Ovary (tissue), 7 donors: ENCODE measurements at regions not wholly inside any gene's neighbourhood (a gene's known extent, or its start where the extent isn't known, plus 50 kb on each side); places are given as distances from the start of the nearest gene placed in this dataset.

Experiments
- DNase-seq, 5 donors: peaks; one replicate each; pipeline ENCODE4 v3.0.0-alpha.2; 2019 to 2020
- H3K27ac ChIP-seq, 2 donors: fragments of 200-600 bp; one replicate each; pipeline versions ENCODE4 v1.5.1 to v1.8.0; 2019 to 2022
- H3K27me3 ChIP-seq: fragments of 200-600 bp; one replicate; pipeline ENCODE4 v1.8.0; 2022
- H3K36me3 ChIP-seq: fragments of 200-600 bp; sonication (generic); one replicate; pipeline ENCODE4 v1.5.1; 2019
- H3K4me1 ChIP-seq: one replicate; pipeline ENCODE4 v1.8.1; 2013; ENCODE audit warnings: mild to moderate bottlenecking, moderate library complexity; ENCODE audit not compliant: insufficient read depth
- H3K4me3 ChIP-seq: fragments of 200-600 bp; sonication (generic); one replicate; pipeline ENCODE4 v1.5.1; 2017
- H3K9me3 ChIP-seq, 2 donors: fragments of 200-600 bp in 1 of 2; sonication (generic) in 1 of 2; one replicate each; pipeline versions ENCODE4 v1.5.1 to v1.8.1; 2013 to 2019; ENCODE audit warnings: mild to moderate bottlenecking in 1 of 2, moderate library complexity in 1 of 2
- EP300 ChIP-seq: sonication (generic); formaldehyde crosslinking; IDR thresholded peaks from one replicate; pipeline ENCODE4 v1.6.1; 2017; ENCODE audit warnings: antibody characterized with exemption
- POLR2A ChIP-seq: fragments of 450-650 bp; IDR thresholded peaks from one replicate; pipeline ENCODE4 v1.6.1; 2017; ENCODE audit warnings: antibody characterized with exemption, mild to moderate bottlenecking, moderate library complexity
- WGBS, 3 donors: extraction: QIAGEN DNeasy Blood & Tissue Kit in 1 of 3; methylation state at CpG; one replicate each; pipeline versions ENCODE4 v1.1.5 to v1.1.7; 2013 to 2017; 5-methylcytosine and 5-hydroxymethylcytosine counted together
- intact Hi-C, 4 donors: fragments of 100-400 bp; cut with DNase I; formaldehyde crosslinking; loops; one replicate each; pipeline versions ENCODE4 v1.11.0 to v1.15.1; 2022 to 2023
- TF ChIP-seq, protein P1 (sequence below), 3 donors: fragments of 450-650 bp in 2 of 3; fragments of 200-600 bp in 1 of 3; IDR thresholded peaks; one replicate each; pipeline versions ENCODE4 v1.5.1 to v1.8.0; 2016 to 2022; ENCODE audit warnings: antibody characterized with exemption in 3 of 3, mild to moderate bottlenecking in 1 of 3
- donor health status: DM: no; HTN: no; CAD: no; lungs with moderate emphysema.
- donor health status: DM: no; HTN: no; CAD: no.
- donor health status: Bipolar disorder and iron deficiency.
- donor health status: DM: no; HTN: no; CAD: no.
- donor health status: DM: yes; HTN: yes; CAD: no.

DNA sequence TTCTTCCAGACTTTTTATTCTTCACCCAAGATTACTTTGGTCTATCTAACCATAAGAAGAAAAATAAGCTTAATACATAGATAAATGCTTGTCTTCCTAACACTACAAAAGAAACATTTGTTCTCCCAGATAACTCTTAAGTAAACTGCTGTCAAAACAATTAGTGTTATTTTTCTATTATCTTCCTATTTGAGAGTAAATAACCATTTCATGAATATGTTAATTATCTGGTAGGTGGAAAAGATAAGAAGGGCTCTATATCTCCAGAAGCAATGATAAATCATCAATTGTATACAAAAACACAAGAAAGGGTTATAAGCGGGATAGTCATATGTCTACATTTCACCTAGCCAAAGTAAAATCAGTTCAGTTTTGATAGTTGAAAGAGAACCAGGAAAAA lies 180.4 kb downstream of the ZIC3 start:
- H3K4me3 ChIP-seq = no peak overlapping the region
- 41 to 60% (median 58%) methylated on average over 1 of the region's 1 CpG for WGBS, 3 donors
- TF ChIP-seq EP300 (no peak), POLR2A (no peak)
- TF ChIP-seq, protein P1, sequence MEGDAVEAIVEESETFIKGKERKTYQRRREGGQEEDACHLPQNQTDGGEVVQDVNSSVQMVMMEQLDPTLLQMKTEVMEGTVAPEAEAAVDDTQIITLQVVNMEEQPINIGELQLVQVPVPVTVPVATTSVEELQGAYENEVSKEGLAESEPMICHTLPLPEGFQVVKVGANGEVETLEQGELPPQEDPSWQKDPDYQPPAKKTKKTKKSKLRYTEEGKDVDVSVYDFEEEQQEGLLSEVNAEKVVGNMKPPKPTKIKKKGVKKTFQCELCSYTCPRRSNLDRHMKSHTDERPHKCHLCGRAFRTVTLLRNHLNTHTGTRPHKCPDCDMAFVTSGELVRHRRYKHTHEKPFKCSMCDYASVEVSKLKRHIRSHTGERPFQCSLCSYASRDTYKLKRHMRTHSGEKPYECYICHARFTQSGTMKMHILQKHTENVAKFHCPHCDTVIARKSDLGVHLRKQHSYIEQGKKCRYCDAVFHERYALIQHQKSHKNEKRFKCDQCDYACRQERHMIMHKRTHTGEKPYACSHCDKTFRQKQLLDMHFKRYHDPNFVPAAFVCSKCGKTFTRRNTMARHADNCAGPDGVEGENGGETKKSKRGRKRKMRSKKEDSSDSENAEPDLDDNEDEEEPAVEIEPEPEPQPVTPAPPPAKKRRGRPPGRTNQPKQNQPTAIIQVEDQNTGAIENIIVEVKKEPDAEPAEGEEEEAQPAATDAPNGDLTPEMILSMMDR (IDR thresholded peaks at IDR 0.05) = no peak
- no peaks in the 10 kb centered on the region for H3K36me3 ChIP-seq
- DNase-seq = no peak
- H3K4me1 ChIP-seq = no peaks in the 10 kb centered on the region
- intact Hi-C loops = no loop called here
- no peak overlapping the region for H3K27ac ChIP-seq
- no peaks in the 10 kb centered on the region for H3K27me3 ChIP-seq
- no peaks in the 10 kb centered on the region for H3K9me3 ChIP-seq

DNA sequence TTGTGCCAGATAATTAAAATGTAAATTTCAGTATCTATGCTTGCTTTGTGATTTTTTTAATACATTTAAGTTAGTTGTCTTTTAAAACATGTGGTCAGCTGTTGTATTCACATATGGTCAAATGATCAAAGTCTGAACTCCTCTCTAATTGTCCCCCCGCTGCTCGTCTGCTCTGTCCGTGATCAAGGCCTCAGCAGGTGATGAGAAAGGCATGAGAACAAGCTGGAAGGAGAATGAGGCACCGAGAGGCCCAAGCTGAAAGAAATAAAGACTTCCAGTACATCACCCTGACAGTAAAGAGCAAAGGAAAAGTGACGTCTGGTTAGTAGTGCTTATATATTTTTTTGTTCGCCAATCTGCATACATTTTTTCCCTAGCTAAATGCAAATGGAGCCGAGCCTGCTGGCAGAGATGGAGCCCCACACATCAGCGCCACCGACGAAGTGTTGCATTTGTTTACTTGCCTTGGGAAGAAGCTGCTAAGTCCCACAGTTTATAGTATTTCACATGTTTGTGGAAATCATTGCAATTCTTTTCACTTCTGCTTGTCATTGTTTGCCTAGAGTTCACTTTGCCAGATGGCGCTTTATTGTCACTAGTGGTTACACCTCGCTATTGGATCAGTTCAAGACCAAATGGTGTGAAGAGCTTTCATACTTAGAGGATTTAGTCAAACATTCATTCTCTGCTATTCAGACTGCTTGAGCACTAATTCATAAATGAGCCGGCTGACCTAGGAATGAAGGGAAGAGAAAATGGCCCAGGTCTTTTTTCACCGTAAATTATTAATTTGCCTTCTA lies 181.5 kb downstream of the ZIC3 start:
- Histone ChIP-seq H3K27me3 (no peaks in the 10 kb centered on the region), H3K9me3 (no peaks in the 10 kb centered on the region), H3K4me1 (no peaks in the 10 kb centered on the region), H3K4me3 (no peak overlapping the region), H3K27ac (no peak overlapping the region), H3K36me3 (no peaks in the 10 kb centered on the region)
- WGBS, 3 donors = 18 to 30% (median 24%) methylated on average over 14 of the region's 14 CpGs
- TF ChIP-seq EP300 = no peak
- TF ChIP-seq, protein P1 (IDR thresholded peaks at IDR 0.05) = no peak
- no peak for TF ChIP-seq POLR2A
- DNase-seq = no peak
- intact Hi-C loops = no loop called here

DNA sequence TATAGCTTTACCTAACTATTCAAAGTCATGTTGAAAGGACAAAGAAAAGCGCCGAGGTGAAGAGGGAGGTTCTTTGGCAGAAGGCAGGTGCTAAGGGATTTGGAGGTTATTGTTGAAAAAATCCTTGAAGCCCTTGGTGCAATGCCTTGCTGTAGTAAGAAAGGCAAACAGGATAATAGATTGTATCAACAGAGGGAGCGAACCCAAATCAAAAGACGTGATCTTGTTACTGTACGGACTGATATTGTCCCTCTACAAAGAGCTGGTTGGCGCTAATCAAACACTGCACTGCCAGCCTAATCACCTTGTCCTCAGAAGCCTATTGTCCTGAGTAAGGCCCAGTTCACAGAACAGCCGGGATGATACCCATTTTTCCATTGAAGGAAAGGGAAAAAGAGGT lies 182.9 kb downstream of the ZIC3 start:
- 37 to 43% (median 40%) methylated on average over 7 of the region's 7 CpGs for WGBS, 3 donors
- intact Hi-C loops = no loop called here
- Histone ChIP-seq H3K27ac (no peak overlapping the region), H3K4me1 (no peaks in the 10 kb centered on the region), H3K9me3 (no peaks in the 10 kb centered on the region), H3K36me3 (no peaks in the 10 kb centered on the region), H3K27me3 (no peaks in the 10 kb centered on the region), H3K4me3 (no peak overlapping the region)
- no peak for DNase-seq
- no peak for TF ChIP-seq POLR2A
- TF ChIP-seq EP300 = no peak
- TF ChIP-seq, protein P1 (IDR thresholded peaks at IDR 0.05) = no peak

DNA sequence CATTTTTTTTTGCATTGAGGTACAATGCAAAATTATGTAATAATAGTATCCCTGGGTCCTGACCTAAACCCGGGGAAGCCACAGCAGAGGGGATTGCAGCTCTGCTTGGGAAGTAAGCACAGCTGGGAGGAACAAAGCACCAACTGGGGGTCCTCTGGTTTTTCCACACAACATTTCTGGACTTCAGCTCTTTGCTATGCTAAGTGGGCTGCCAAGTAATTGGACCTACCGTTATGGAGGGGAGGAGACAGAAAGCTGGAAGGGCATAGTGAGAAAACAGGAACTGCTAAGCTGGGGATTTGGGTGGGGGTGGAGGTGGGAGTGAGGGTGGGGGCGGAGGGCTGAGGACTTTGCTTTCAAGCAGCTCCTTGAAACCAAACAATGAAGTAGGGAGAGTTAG lies 183.3 kb downstream of the ZIC3 start:
- TF ChIP-seq EP300 (no peak), POLR2A (no peak)
- TF ChIP-seq, protein P1 (IDR thresholded peaks at IDR 0.05) = no peak
- Histone ChIP-seq H3K27me3 (no peaks in the 10 kb centered on the region), H3K9me3 (no peaks in the 10 kb centered on the region), H3K36me3 (no peaks in the 10 kb centered on the region), H3K27ac (no peak overlapping the region), H3K4me1 (no peaks in the 10 kb centered on the region), H3K4me3 (no peak overlapping the region)
- WGBS, 3 donors = 14 to 27% (median 16%) methylated on average over 3 of the region's 3 CpGs
- intact Hi-C loops = no loop called here
- no peak for DNase-seq
